HG03442 (cell line): ENCODE measurements at regions not wholly inside any gene's neighbourhood (a gene's known extent, or its start where the extent isn't known, plus 50 kb on each side); places are given as distances from the start of the nearest gene placed in this dataset.
"Not testable (repeated sequence)": the region's sequence is repeated elsewhere in the genome, so short reads cannot be mapped to it uniquely, and the experiment has no call there.

Experiments used
- ATAC-seq: cut with Tn5 transposase; IDR thresholded peaks from one replicate; pipeline ENCODE4 v1.9.1; 2021; ENCODE audit warnings: mild to moderate bottlenecking, moderate library complexity; ENCODE audit not compliant: unreplicated experiment

- no peak for ATAC-seq
Measured at GRCh38 chr3:87435926-87436620, 159.7 kb upstream of the POU1F1 start.

- not testable (repeated sequence) for ATAC-seq
Measured at GRCh38 chr3:87433445-87433844, 157.1 kb upstream of the POU1F1 start.

GRCh38 chr3:87426918-87427317 lies 150.5 kb upstream of the POU1F1 start:
- ATAC-seq: no peak

- ATAC-seq: no peak
Measured at GRCh38 chr3:87425056-87425455, 148.7 kb upstream of the POU1F1 start.

- ATAC-seq: no peak
Measured at GRCh38 chr3:87423336-87423735, 147.0 kb upstream of the POU1F1 start.

- ATAC-seq: no peak
Measured at GRCh38 chr3:87422333-87422732, 145.9 kb upstream of the POU1F1 start.

GRCh38 chr3:87420171-87420570 lies 143.8 kb upstream of the POU1F1 start:
- no peak for ATAC-seq

GRCh38 chr3:87414271-87414670 lies 137.9 kb upstream of the POU1F1 start:
- ATAC-seq: no peak

GRCh38 chr3:87413814-87414213 lies 137.4 kb upstream of the POU1F1 start:
- ATAC-seq: no peak

- ATAC-seq: no peak
Measured at GRCh38 chr3:87410110-87410509, 133.7 kb upstream of the POU1F1 start.

- ATAC-seq: no peak
Measured at GRCh38 chr3:87398168-87398801, 121.9 kb upstream of the POU1F1 start.

- ATAC-seq: no peak
Measured at GRCh38 chr3:87397211-87397610, 120.8 kb upstream of the POU1F1 start.

- no peak for ATAC-seq
Measured at GRCh38 chr3:87390821-87391220, 114.4 kb upstream of the POU1F1 start.

GRCh38 chr3:87390353-87390752 lies 114.0 kb upstream of the POU1F1 start:
- ATAC-seq: no peak

GRCh38 chr3:87375231-87375682 lies 98.9 kb upstream of the POU1F1 start:
- no peak for ATAC-seq

GRCh38 chr3:87370007-87370406 lies 93.6 kb upstream of the POU1F1 start:
- no peak for ATAC-seq

GRCh38 chr3:87367736-87368135 lies 91.4 kb upstream of the POU1F1 start:
- no peak for ATAC-seq

- ATAC-seq: no peak
Measured at GRCh38 chr3:87363721-87364120, 87.3 kb upstream of the POU1F1 start.

- ATAC-seq: no peak
Measured at GRCh38 chr3:87361956-87362355, 85.6 kb upstream of the POU1F1 start.

GRCh38 chr3:87361271-87361670 lies 84.9 kb upstream of the POU1F1 start:
- no peak for ATAC-seq

- ATAC-seq: no peak
Measured at GRCh38 chr3:87359826-87360225, 83.4 kb upstream of the POU1F1 start.

- ATAC-seq: no peak
Measured at GRCh38 chr3:87359025-87359424, 82.6 kb upstream of the POU1F1 start.

- ATAC-seq: no peak
Measured at GRCh38 chr3:87358066-87358465, 81.7 kb upstream of the POU1F1 start.
